ENCODE measurements at regions not wholly inside any gene's neighbourhood (a gene's known extent, or its start where the extent isn't known, plus 50 kb on each side); places are given as distances from the start of the nearest gene placed in this dataset.

DNA sequence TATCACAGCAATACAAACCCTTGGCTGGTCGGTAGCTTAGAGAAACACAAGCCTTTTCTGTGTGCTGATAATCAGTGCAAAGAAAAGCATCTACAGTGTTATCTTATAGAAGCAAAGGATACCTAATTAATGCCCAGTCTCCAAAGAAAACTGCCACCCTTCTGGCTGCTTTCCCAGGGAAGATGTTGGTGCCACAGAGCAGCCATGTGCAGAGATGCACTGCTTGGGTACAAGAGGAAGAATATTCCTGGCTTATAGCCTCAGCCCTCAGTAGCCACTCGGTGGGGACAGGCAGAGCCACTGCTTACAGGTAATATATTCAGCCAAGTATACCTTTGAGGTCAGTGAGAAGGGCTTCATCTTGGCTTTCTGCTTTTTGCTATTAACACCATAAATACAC lies 185.3 kb downstream of the PCSK1 start:
- TF ChIP-seq, protein P1, sequence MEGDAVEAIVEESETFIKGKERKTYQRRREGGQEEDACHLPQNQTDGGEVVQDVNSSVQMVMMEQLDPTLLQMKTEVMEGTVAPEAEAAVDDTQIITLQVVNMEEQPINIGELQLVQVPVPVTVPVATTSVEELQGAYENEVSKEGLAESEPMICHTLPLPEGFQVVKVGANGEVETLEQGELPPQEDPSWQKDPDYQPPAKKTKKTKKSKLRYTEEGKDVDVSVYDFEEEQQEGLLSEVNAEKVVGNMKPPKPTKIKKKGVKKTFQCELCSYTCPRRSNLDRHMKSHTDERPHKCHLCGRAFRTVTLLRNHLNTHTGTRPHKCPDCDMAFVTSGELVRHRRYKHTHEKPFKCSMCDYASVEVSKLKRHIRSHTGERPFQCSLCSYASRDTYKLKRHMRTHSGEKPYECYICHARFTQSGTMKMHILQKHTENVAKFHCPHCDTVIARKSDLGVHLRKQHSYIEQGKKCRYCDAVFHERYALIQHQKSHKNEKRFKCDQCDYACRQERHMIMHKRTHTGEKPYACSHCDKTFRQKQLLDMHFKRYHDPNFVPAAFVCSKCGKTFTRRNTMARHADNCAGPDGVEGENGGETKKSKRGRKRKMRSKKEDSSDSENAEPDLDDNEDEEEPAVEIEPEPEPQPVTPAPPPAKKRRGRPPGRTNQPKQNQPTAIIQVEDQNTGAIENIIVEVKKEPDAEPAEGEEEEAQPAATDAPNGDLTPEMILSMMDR (IDR thresholded peaks at IDR 0.05; ENCODE audit: extremely low read depth in 1 of 2, insufficient read depth in 1 of 2, low read depth in 1 of 2, low read length in 2 of 2) = no peak
- TF ChIP-seq MYC (IDR thresholded peaks at IDR 0.05; ENCODE audit: low read depth, low read length) = no peak
- TF ChIP-seq POLR2A (IDR thresholded peaks at IDR 0.05; ENCODE audit: low read depth, low read length) = no peak
- TF ChIP-seq EZH2 (IDR thresholded peaks at IDR 0.05; ENCODE audit: borderline replicate concordance, low read depth, low read length, severe bottlenecking) = no peak
- no peak for TF ChIP-seq POLR2AphosphoS5 (IDR thresholded peaks at IDR 0.05; ENCODE audit: insufficient read depth, low read depth, low read length)
